Ishikawa (cell line): ENCODE measurements at regions not wholly inside any gene's neighbourhood (a gene's known extent, or its start where the extent isn't known, plus 50 kb on each side); places are given as distances from the start of the nearest gene placed in this dataset.

Experiments used
- CEBPB ChIP-seq: IDR thresholded peaks from 2 replicates; pipeline ENCODE4 v1.6.1; 2012
- EP300 ChIP-seq: IDR thresholded peaks from 2 replicates; pipeline ENCODE4 v1.6.1; 2012; ENCODE audit warnings: borderline replicate concordance
- NFIC ChIP-seq: IDR thresholded peaks from 2 replicates; pipeline ENCODE4 v1.6.1; 2012
- RAD21 ChIP-seq: IDR thresholded peaks from 2 replicates; pipeline ENCODE4 v1.6.1; 2012; ENCODE audit warnings: low read depth
- REST ChIP-seq: IDR thresholded peaks from 2 replicates; pipeline ENCODE4 v1.6.1; 2012; ENCODE audit warnings: low read depth, mild to moderate bottlenecking
- TAF1 ChIP-seq: IDR thresholded peaks from 2 replicates; pipeline ENCODE4 v1.6.1; 2012; ENCODE audit warnings: low read depth, mild to moderate bottlenecking
- TCF12 ChIP-seq: IDR thresholded peaks from 2 replicates; pipeline ENCODE4 v1.6.1; 2012; ENCODE audit warnings: low read depth
- YY1 ChIP-seq: IDR thresholded peaks from 2 replicates; pipeline ENCODE4 v1.6.1; 2012; ENCODE audit warnings: low read depth
- ZBTB7A ChIP-seq: IDR thresholded peaks from 2 replicates; pipeline ENCODE4 v1.6.1; 2012; ENCODE audit warnings: low read depth
- TF ChIP-seq, protein P1 (sequence below): IDR thresholded peaks from 2 replicates; pipeline ENCODE4 v1.6.1; 2012
- TF ChIP-seq, protein P2 (sequence below): IDR thresholded peaks from 2 replicates; pipeline ENCODE4 v1.6.1; 2012

DNA sequence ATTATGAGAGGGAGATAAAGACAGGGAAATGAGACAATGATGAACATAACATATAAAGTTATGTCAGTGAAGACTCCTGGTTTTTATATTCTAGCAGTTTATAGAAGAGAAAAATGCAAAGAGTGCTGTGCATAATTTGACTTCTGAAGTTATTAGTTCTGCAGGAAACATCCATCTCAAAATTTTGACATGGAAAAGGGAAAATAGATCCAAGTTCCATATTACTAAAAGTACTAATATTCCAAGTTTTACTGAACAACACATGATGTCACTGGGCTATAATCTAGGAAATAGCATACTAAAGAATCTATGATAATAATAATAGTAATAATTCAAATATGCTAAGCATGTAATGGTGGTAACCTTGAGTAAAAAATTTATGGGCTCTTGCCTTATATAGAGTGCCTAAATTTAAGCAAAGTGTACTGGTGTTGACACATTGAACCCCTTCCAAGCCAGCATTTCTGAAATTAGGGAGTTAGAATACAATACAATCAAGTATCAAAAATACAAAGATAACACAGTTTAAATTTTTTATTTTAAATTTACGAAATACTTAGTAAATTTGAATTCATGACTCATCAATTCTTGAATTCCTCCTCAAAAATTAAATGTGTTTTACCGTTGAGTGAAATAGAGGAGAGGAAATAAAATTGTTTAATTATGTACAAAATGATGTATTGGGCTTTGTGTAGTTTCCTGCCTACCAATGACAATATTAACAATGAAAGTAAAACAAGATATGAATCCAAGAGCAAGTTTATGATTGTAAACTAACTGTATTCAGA is 102.8 kb upstream of the KCND2 start:
- TF ChIP-seq TAF1 = no peak
- no peak for TF ChIP-seq NFIC
- TF ChIP-seq YY1 = no peak
- TF ChIP-seq, protein P1, sequence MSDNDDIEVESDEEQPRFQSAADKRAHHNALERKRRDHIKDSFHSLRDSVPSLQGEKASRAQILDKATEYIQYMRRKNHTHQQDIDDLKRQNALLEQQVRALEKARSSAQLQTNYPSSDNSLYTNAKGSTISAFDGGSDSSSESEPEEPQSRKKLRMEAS = no peak
- TF ChIP-seq CEBPB = no peak
- TF ChIP-seq EP300 = no peak
- no peak for TF ChIP-seq TCF12
- TF ChIP-seq RAD21 = no peak
- no peak for TF ChIP-seq REST
- TF ChIP-seq, protein P2, sequence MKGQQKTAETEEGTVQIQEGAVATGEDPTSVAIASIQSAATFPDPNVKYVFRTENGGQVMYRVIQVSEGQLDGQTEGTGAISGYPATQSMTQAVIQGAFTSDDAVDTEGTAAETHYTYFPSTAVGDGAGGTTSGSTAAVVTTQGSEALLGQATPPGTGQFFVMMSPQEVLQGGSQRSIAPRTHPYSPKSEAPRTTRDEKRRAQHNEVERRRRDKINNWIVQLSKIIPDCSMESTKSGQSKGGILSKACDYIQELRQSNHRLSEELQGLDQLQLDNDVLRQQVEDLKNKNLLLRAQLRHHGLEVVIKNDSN = no peak
- TF ChIP-seq ZBTB7A = no peak
